Lower leg skin (tissue), 3 donors: ENCODE measurements at regions not wholly inside any gene's neighbourhood (a gene's known extent, or its start where the extent isn't known, plus 50 kb on each side); places are given as distances from the start of the nearest gene placed in this dataset.

Experiments used
- POLR2A ChIP-seq, 2 donors: fragments of 450-650 bp; IDR thresholded peaks; one replicate each; pipeline ENCODE4 v1.6.1; 2016 to 2017; ENCODE audit warnings: antibody characterized with exemption in 2 of 2, mild to moderate bottlenecking in 1 of 2, moderate library complexity in 1 of 2
- TF ChIP-seq, protein P1 (sequence below), 3 donors: fragments of 450-650 bp; IDR thresholded peaks; one replicate each; pipeline ENCODE4 v1.5.1; 2016; ENCODE audit warnings: antibody characterized with exemption in 3 of 3, mild to moderate bottlenecking in 3 of 3, moderate library complexity in 2 of 3

DNA sequence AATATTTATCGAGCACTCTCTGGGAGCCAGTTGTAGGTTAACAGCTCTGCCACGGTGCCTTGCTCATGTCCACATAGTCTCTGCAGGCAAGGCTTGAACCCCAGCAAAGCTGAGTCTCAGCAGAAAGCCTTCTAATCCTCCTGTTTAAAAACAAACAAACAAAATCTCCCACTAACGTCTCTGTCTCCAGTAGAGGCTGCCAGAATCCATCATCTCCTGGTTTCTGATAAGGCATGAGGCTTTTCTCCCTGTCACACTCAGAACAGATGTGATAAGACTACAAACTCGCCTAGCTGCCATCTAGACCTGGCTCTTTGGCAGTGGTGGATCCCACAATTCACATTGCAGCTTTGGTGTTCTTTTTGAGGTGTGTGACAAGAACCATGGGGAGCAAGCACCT, 813.2 kb downstream of the AACS start:
- no peak for TF ChIP-seq POLR2A (IDR thresholded peaks at IDR 0.05)
- TF ChIP-seq, protein P1, sequence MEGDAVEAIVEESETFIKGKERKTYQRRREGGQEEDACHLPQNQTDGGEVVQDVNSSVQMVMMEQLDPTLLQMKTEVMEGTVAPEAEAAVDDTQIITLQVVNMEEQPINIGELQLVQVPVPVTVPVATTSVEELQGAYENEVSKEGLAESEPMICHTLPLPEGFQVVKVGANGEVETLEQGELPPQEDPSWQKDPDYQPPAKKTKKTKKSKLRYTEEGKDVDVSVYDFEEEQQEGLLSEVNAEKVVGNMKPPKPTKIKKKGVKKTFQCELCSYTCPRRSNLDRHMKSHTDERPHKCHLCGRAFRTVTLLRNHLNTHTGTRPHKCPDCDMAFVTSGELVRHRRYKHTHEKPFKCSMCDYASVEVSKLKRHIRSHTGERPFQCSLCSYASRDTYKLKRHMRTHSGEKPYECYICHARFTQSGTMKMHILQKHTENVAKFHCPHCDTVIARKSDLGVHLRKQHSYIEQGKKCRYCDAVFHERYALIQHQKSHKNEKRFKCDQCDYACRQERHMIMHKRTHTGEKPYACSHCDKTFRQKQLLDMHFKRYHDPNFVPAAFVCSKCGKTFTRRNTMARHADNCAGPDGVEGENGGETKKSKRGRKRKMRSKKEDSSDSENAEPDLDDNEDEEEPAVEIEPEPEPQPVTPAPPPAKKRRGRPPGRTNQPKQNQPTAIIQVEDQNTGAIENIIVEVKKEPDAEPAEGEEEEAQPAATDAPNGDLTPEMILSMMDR (IDR thresholded peaks at IDR 0.05), result no peak
